H1 (cell line): ENCODE measurements at regions not wholly inside any gene's neighbourhood (a gene's known extent, or its start where the extent isn't known, plus 50 kb on each side); places are given as distances from the start of the nearest gene placed in this dataset.

ENCODE experiments used
- CTCF ChIA-PET: fragments of 300-600 bp; sonication (Branson Sonifier 250); formaldehyde crosslinking; loops from one replicate; lab custom pipeline; 2021; ENCODE audit not compliant: partially characterized antibody; lab: Charles Lee
- POLR2A ChIA-PET: fragments of 300-600 bp; sonication (Branson Sonifier 250); formaldehyde crosslinking; loops from one replicate; lab custom pipeline; 2021; ENCODE audit warnings: inconsistent platforms; ENCODE audit not compliant: partially characterized antibody; lab: Charles Lee
- DNase-seq, 2 experiments: peaks; one replicate each; pipeline versions ENCODE4 v3.0.0 to v3.0.0-alpha.2; 2010 to 2022; ENCODE audit warnings: low spot score in 2 of 2, low read depth in 1 of 2, mixed read lengths in 1 of 2
- FAIRE-seq: peaks from 2 replicates; lab custom pipeline; 2011; peaks lifted over from hg19 to GRCh38; lab: Jason Lieb, UNC
- H2AFZ ChIP-seq: 2 replicates; pipeline ENCODE4 v1.8.1; 2012; ENCODE audit warnings: low read length, inconsistent platforms
- H2AK5ac ChIP-seq: 2 replicates; pipeline ENCODE4 v1.6.1; 2013; ENCODE audit warnings: low read depth, low read length
- H2BK120ac ChIP-seq: replicated peaks from 2 replicates; pipeline ENCODE3; 2013; ENCODE audit warnings: low read depth, low read length, inconsistent platforms
- H2BK12ac ChIP-seq: 2 replicates; pipeline ENCODE4 v1.6.1; 2013; ENCODE audit warnings: low read depth, low read length
- H2BK15ac ChIP-seq: 2 replicates; pipeline ENCODE4 v1.6.1; 2013; ENCODE audit warnings: low read length
- H2BK20ac ChIP-seq: 2 replicates; pipeline ENCODE4 v1.6.1; 2013; ENCODE audit warnings: low read length
- H2BK5ac ChIP-seq: 2 replicates; pipeline ENCODE4 v1.6.1; 2013; ENCODE audit warnings: low read depth, low read length
- H3K14ac ChIP-seq: 2 replicates; pipeline ENCODE4 v1.6.1; 2013; ENCODE audit warnings: inconsistent platforms; ENCODE audit not compliant: insufficient read length
- H3K18ac ChIP-seq: 2 replicates; pipeline ENCODE4 v1.6.1; 2013; ENCODE audit warnings: low read length; ENCODE audit errors: extremely low read depth
- H3K23ac ChIP-seq: 2 replicates; pipeline ENCODE4 v1.6.1; 2013; ENCODE audit warnings: inconsistent platforms; ENCODE audit not compliant: insufficient read length
- H3K23me2 ChIP-seq: 2 replicates; pipeline ENCODE4 v1.6.1; 2013; ENCODE audit warnings: low read depth, low read length
- H3K27ac ChIP-seq: 2 replicates; pipeline ENCODE4 v1.6.1; 2011; ENCODE audit warnings: low read depth, low read length, inconsistent platforms
- H3K27me3 ChIP-seq, 4 experiments: replicated peaks in 1 of 4; 1 replicate in 1 of 4; 2 replicates in 3 of 4; pipeline versions ENCODE4 v1.6.1 to v1.8.1; 2011 to 2013; ENCODE audit warnings: low read length in 3 of 4, mild to moderate bottlenecking in 3 of 4, inconsistent platforms in 2 of 4, mixed read lengths in 2 of 4, moderate library complexity in 1 of 4; ENCODE audit not compliant: control insufficient read depth in 3 of 4, insufficient read depth in 3 of 4; ENCODE audit errors: extremely low read depth in 1 of 4
- H3K36me3 ChIP-seq, 4 experiments: 2 replicates each; pipeline versions ENCODE4 v1.6.1 to v1.8.1; 2011 to 2013; ENCODE audit warnings: mild to moderate bottlenecking in 4 of 4, low read length in 3 of 4, moderate library complexity in 2 of 4, control low read depth in 1 of 4, inconsistent platforms in 1 of 4; ENCODE audit not compliant: insufficient read depth in 4 of 4, control insufficient read depth in 2 of 4
- H3K4ac ChIP-seq: replicated peaks from 2 replicates; pipeline ENCODE3; 2013; ENCODE audit warnings: low read length, low read depth, mixed read lengths, inconsistent platforms; ENCODE audit not compliant: insufficient read length
- H3K4me1 ChIP-seq, 4 experiments: replicated peaks in 1 of 4; 1 replicate in 1 of 4; 2 replicates in 3 of 4; pipeline versions ENCODE4 v1.6.1 to v1.8.1; 2011 to 2013; ENCODE audit warnings: low read length in 3 of 4, inconsistent platforms in 2 of 4, mixed read lengths in 1 of 4; ENCODE audit not compliant: insufficient read depth in 4 of 4, control insufficient read depth in 3 of 4
- H3K4me2 ChIP-seq, 2 experiments: 2 replicates each; pipeline versions ENCODE4 v1.6.1 to v1.8.1; 2011 to 2013; ENCODE audit warnings: low read depth in 2 of 2, low read length in 2 of 2, control low read depth in 1 of 2, inconsistent platforms in 1 of 2, mild to moderate bottlenecking in 1 of 2; ENCODE audit not compliant: insufficient read depth in 1 of 2
- H3K4me3 ChIP-seq, 4 experiments: fragments of 200-600, 300-600 bp in 1 of 4; sonication (generic), shearing (Covaris generic), sonication (Bioruptor Twin) in 1 of 4; 2 replicates each; pipeline versions ENCODE4 v1.5.1 to v1.8.1; 2011 to 2016; ENCODE audit warnings: low read length in 4 of 4, low read depth in 3 of 4, control low read depth in 2 of 4, inconsistent platforms in 2 of 4, mild to moderate bottlenecking in 2 of 4, mixed read lengths in 1 of 4, moderate library complexity in 1 of 4; ENCODE audit not compliant: insufficient read depth in 2 of 4; ENCODE audit errors: extremely low read depth in 1 of 4
- H3K56ac ChIP-seq: replicated peaks from 2 replicates; pipeline ENCODE3; 2013; ENCODE audit warnings: low read depth, mild to moderate bottlenecking, mixed read lengths, low read length, inconsistent platforms; ENCODE audit not compliant: insufficient read length
- H3K79me1 ChIP-seq: 2 replicates; pipeline ENCODE4 v1.6.1; 2013; ENCODE audit warnings: low read depth, low read length, control low read depth
- H3K79me2 ChIP-seq, 2 experiments: 2 replicates each; pipeline versions ENCODE4 v1.6.1 to v1.8.1; 2012 to 2013; ENCODE audit warnings: low read length in 2 of 2, mild to moderate bottlenecking in 2 of 2, inconsistent platforms in 1 of 2; ENCODE audit not compliant: insufficient read depth in 2 of 2, control insufficient read depth in 1 of 2
- H3K9ac ChIP-seq, 4 experiments: replicated peaks in 1 of 4; 1 replicate in 1 of 4; 2 replicates in 3 of 4; pipeline versions ENCODE4 v1.6.1 to v1.8.1; 2011 to 2013; ENCODE audit warnings: low read depth in 3 of 4, low read length in 3 of 4, control low read depth in 2 of 4, mild to moderate bottlenecking in 2 of 4, moderate library complexity in 2 of 4, inconsistent platforms in 1 of 4; ENCODE audit errors: extremely low read depth in 1 of 4
- H3K9me3 ChIP-seq, 2 experiments: 2 replicates each; pipeline versions ENCODE4 v1.6.1 to v1.8.1; 2012 to 2013; ENCODE audit warnings: mild to moderate bottlenecking in 2 of 2, moderate library complexity in 2 of 2, control low read depth in 1 of 2, inconsistent platforms in 1 of 2, low read depth in 1 of 2, low read length in 1 of 2, mixed read lengths in 1 of 2; ENCODE audit not compliant: insufficient read depth in 2 of 2
- H4K20me1 ChIP-seq, 2 experiments: replicated peaks in 1 of 2; 2 replicates each; pipeline versions ENCODE3 to v1.8.1; 2011 to 2013; ENCODE audit warnings: inconsistent platforms in 2 of 2, low read length in 2 of 2, mild to moderate bottlenecking in 1 of 2; ENCODE audit not compliant: insufficient read depth in 2 of 2, control insufficient read depth in 1 of 2
- H4K5ac ChIP-seq: 2 replicates; pipeline ENCODE4 v1.6.1; 2013; ENCODE audit warnings: low read length, low read depth, mixed read lengths, inconsistent platforms; ENCODE audit not compliant: insufficient read length
- H4K8ac ChIP-seq: 2 replicates; pipeline ENCODE4 v1.8.0; 2013; ENCODE audit warnings: mild to moderate bottlenecking, moderate library complexity, low read length, inconsistent platforms; ENCODE audit not compliant: insufficient read depth; ENCODE audit errors: extremely low read depth
- H4K91ac ChIP-seq: replicated peaks from 2 replicates; pipeline ENCODE3; 2013; ENCODE audit warnings: low read length, mixed read lengths, inconsistent platforms; ENCODE audit not compliant: insufficient read length
- ATF2 ChIP-seq: IDR thresholded peaks from 2 replicates; pipeline ENCODE4 v1.6.1; 2012; ENCODE audit warnings: low read length, inconsistent platforms
- BCL11A ChIP-seq, 2 experiments: IDR thresholded peaks; one replicate each; pipeline ENCODE4 v1.6.1; 2011; ENCODE audit warnings: low read depth in 2 of 2, low read length in 2 of 2, mild to moderate bottlenecking in 2 of 2
- HDAC6 ChIP-seq: IDR thresholded peaks from one replicate; pipeline ENCODE4 v1.7.1; 2012; ENCODE audit warnings: low read depth, mild to moderate bottlenecking, inconsistent platforms, low read length, moderate library complexity
- KDM1A ChIP-seq: fragments of 200-600, 300-600 bp; sonication (generic); IDR thresholded peaks from 2 replicates; pipeline ENCODE4 v1.7.1; 2016; ENCODE audit warnings: mild to moderate bottlenecking, low read length, borderline replicate concordance
- MAFK ChIP-seq: IDR thresholded peaks from 2 replicates; pipeline ENCODE4 v1.6.1; 2012; ENCODE audit warnings: low read depth, mild to moderate bottlenecking, improper control_type of control experiment, low read length
- SIX5 ChIP-seq: IDR thresholded peaks from 2 replicates; pipeline ENCODE4 v1.6.1; 2011; ENCODE audit warnings: mild to moderate bottlenecking, low read depth, low read length
- TEAD4 ChIP-seq: IDR thresholded peaks from 2 replicates; pipeline ENCODE4 v1.6.1; 2012; ENCODE audit warnings: low read depth, low read length, inconsistent platforms, mixed read lengths
- USF2 ChIP-seq: IDR thresholded peaks from 2 replicates; pipeline ENCODE4 v1.6.1; 2011; ENCODE audit warnings: low read length, improper control_type of control experiment
- YY1 ChIP-seq: IDR thresholded peaks from 2 replicates; pipeline ENCODE4 v1.6.1; 2011; ENCODE audit warnings: low read depth, mild to moderate bottlenecking, low read length
- TF ChIP-seq, protein P1 (sequence below), 3 experiments: IDR thresholded peaks; 1 replicate in 2 of 3; 2 replicates in 1 of 3; pipeline versions ENCODE4 v1.5.1 to v1.6.1; 2011; ENCODE audit warnings: low read length in 3 of 3, mild to moderate bottlenecking in 3 of 3, inconsistent platforms in 2 of 3, low read depth in 1 of 3, moderate library complexity in 1 of 3; ENCODE audit not compliant: insufficient read depth in 1 of 3; ENCODE audit errors: control extremely low read depth in 1 of 3

- Histone ChIP-seq H2BK12ac (no peak overlapping the region), H3K79me1 (no peaks in the 10 kb centered on the region), H3K9me3 (0 out of 4 replicates have a peak, but pooled peaks cover 0 to 6% of the 10 kb centered on the region in 2 experiments), H2BK120ac (no peak overlapping the region), H4K5ac (no peak overlapping the region), H3K18ac (no peak overlapping the region), H3K14ac (no peak overlapping the region), H3K4ac (no peak overlapping the region), H3K4me2 (no peak overlapping the region), H3K79me2 (no peaks in the 10 kb centered on the region), H2BK5ac (no peak overlapping the region), H3K23ac (no peak overlapping the region), H2BK15ac (no peak overlapping the region), H4K20me1 (no peaks in the 10 kb centered on the region), H3K4me3 (no peak overlapping the region), H2AK5ac (no peak overlapping the region), H4K8ac (no peak overlapping the region), H3K4me1 (no peaks in the 10 kb centered on the region), H2BK20ac (no peak overlapping the region), H4K91ac (no peak overlapping the region), H3K27me3 (no peaks in the 10 kb centered on the region), H3K56ac (no peak overlapping the region), H3K23me2 (no peaks in the 10 kb centered on the region), H3K36me3 (no peaks in the 10 kb centered on the region), H3K9ac (no peak overlapping the region), H3K27ac (no peak overlapping the region), H2AFZ (no peak overlapping the region)
- CTCF ChIA-PET: no interaction called here
- POLR2A ChIA-PET: no interaction called here
- DNase-seq (no peak), FAIRE-seq (no peak)
- no peak for TF ChIP-seq MAFK
- TF ChIP-seq SIX5: no peak
- no peak for TF ChIP-seq HDAC6
- no peak for TF ChIP-seq USF2
- TF ChIP-seq TEAD4: no peak
- TF ChIP-seq BCL11A (IDR thresholded peaks at IDR 0.05; ENCODE audit: low read depth in 2 of 2, low read length in 2 of 2): no peak
- TF ChIP-seq ATF2: no peak
- no peak for TF ChIP-seq KDM1A
- TF ChIP-seq, protein P1, sequence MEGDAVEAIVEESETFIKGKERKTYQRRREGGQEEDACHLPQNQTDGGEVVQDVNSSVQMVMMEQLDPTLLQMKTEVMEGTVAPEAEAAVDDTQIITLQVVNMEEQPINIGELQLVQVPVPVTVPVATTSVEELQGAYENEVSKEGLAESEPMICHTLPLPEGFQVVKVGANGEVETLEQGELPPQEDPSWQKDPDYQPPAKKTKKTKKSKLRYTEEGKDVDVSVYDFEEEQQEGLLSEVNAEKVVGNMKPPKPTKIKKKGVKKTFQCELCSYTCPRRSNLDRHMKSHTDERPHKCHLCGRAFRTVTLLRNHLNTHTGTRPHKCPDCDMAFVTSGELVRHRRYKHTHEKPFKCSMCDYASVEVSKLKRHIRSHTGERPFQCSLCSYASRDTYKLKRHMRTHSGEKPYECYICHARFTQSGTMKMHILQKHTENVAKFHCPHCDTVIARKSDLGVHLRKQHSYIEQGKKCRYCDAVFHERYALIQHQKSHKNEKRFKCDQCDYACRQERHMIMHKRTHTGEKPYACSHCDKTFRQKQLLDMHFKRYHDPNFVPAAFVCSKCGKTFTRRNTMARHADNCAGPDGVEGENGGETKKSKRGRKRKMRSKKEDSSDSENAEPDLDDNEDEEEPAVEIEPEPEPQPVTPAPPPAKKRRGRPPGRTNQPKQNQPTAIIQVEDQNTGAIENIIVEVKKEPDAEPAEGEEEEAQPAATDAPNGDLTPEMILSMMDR (IDR thresholded peaks at IDR 0.05; ENCODE audit: control extremely low read depth in 1 of 3, insufficient read depth in 1 of 3, low read depth in 1 of 3, low read length in 3 of 3): no peak
- no peak for TF ChIP-seq YY1
Observed at GRCh38 chr4:27742816-27743215, 882.2 kb downstream of the STIM2 start.
